ENCODE measurements at regions not wholly inside any gene's neighbourhood (a gene's known extent, or its start where the extent isn't known, plus 50 kb on each side); places are given as distances from the start of the nearest gene placed in this dataset.

DNA sequence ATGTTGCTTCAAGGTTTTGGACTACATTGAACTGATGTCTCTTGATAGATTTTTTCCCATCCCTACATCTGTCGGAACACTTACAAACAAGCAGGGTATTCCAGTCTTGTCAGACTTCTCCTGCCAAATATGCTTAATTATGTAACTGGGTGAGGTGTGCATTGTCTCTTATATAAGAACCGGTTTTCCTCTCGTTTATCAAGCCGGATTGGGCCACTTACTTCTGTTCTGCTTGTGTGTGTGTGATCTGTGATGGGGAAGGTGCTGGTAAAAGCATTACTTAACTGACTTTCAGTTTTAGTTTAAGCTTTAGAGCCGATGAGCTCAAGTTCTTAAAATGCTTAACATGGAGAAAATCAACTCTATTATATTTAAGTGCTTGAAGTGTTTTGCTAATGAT, 57.9 kb downstream of the OTUD1 start:
- TF ChIP-seq, protein P1, sequence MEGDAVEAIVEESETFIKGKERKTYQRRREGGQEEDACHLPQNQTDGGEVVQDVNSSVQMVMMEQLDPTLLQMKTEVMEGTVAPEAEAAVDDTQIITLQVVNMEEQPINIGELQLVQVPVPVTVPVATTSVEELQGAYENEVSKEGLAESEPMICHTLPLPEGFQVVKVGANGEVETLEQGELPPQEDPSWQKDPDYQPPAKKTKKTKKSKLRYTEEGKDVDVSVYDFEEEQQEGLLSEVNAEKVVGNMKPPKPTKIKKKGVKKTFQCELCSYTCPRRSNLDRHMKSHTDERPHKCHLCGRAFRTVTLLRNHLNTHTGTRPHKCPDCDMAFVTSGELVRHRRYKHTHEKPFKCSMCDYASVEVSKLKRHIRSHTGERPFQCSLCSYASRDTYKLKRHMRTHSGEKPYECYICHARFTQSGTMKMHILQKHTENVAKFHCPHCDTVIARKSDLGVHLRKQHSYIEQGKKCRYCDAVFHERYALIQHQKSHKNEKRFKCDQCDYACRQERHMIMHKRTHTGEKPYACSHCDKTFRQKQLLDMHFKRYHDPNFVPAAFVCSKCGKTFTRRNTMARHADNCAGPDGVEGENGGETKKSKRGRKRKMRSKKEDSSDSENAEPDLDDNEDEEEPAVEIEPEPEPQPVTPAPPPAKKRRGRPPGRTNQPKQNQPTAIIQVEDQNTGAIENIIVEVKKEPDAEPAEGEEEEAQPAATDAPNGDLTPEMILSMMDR (IDR thresholded peaks at IDR 0.05; ENCODE audit: insufficient read depth, low read depth, low read length): no peak
- TF ChIP-seq EZH2 (IDR thresholded peaks at IDR 0.05; ENCODE audit: insufficient read depth, low read length): no peak

Measured in astrocyte (in vitro differentiated cells and primary cell).